CD4-positive, alpha-beta T cell (primary cell): ENCODE measurements at regions not wholly inside any gene's neighbourhood (a gene's known extent, or its start where the extent isn't known, plus 50 kb on each side); places are given as distances from the start of the nearest gene placed in this dataset.

Experiments
- ATAC-seq: fragments of 200-7000 bp; cut with Tn5 transposase; one replicate; pipeline ENCODE4 v1.10.0; 2022; ENCODE audit warnings: mild to moderate bottlenecking; ENCODE audit not compliant: poor library complexity
- CTCF ChIA-PET: fragments of 350-600 bp; sonication (Branson Sonifier 250); formaldehyde crosslinking; loops from one replicate; lab custom pipeline; 2021; ENCODE audit warnings: antibody characterized with exemption, inconsistent platforms; lab: Charles Lee
- POLR2A ChIA-PET: fragments of 350-600 bp; sonication (Branson Sonifier 250); formaldehyde crosslinking; loops from one replicate; lab custom pipeline; 2021; ENCODE audit warnings: antibody characterized with exemption, inconsistent platforms; lab: Charles Lee
- DNase-seq, 14 experiments: peaks; one replicate each; pipeline ENCODE4 v3.0.0-alpha.2; 2013 to 2020; ENCODE audit warnings: mixed read lengths in 2 of 14
- H3K27ac ChIP-seq, 2 donors: one replicate each; pipeline versions ENCODE4 v1.5.1 to v1.7.0; 2013; ENCODE audit warnings: low read length in 2 of 2, low read depth in 1 of 2, mild to moderate bottlenecking in 1 of 2
- H3K27me3 ChIP-seq, 2 experiments: 1 replicate in 1 of 2; 2 replicates in 1 of 2; pipeline versions ENCODE4 v1.6.1 to v1.7.0; 2013; ENCODE audit warnings: low read length in 2 of 2, control low read depth in 1 of 2, mild to moderate bottlenecking in 1 of 2, moderate library complexity in 1 of 2; ENCODE audit not compliant: insufficient read depth in 2 of 2, control insufficient read depth in 1 of 2
- H3K36me3 ChIP-seq: one replicate; pipeline ENCODE4 v1.6.1; 2013; ENCODE audit warnings: low read length, control low read depth; ENCODE audit not compliant: insufficient read depth
- H3K4me1 ChIP-seq: one replicate; pipeline ENCODE4 v1.6.1; 2013; ENCODE audit warnings: low read length, control low read depth; ENCODE audit not compliant: insufficient read depth
- H3K4me3 ChIP-seq: one replicate; pipeline ENCODE4 v1.5.1; 2013; ENCODE audit warnings: mild to moderate bottlenecking, low read length, moderate library complexity
- H3K9me3 ChIP-seq, 2 experiments: 1 replicate in 1 of 2; 2 replicates in 1 of 2; pipeline versions ENCODE4 v1.6.1 to v1.7.0; 2013; ENCODE audit warnings: low read length in 2 of 2, mild to moderate bottlenecking in 2 of 2, control low read depth in 1 of 2, moderate library complexity in 1 of 2; ENCODE audit not compliant: control insufficient read depth in 1 of 2, insufficient read depth in 1 of 2
- H3K27ac Mint-ChIP-seq: one replicate; pipeline ENCODE4 v1.8.0; 2020; ENCODE audit warnings: mixed read lengths
- H3K27me3 Mint-ChIP-seq: one replicate; pipeline ENCODE4 v1.8.0; 2021; ENCODE audit warnings: mixed read lengths
- H3K36me3 Mint-ChIP-seq: one replicate; pipeline ENCODE4 v1.8.0; 2021; ENCODE audit warnings: low read depth, mixed read lengths
- H3K4me1 Mint-ChIP-seq: one replicate; pipeline ENCODE4 v1.8.0; 2021; ENCODE audit warnings: low read depth, mixed read lengths
- H3K4me3 Mint-ChIP-seq: one replicate; pipeline ENCODE4 v1.8.0; 2020; ENCODE audit warnings: mild to moderate bottlenecking, mixed read lengths
- H3K9me3 Mint-ChIP-seq: one replicate; pipeline ENCODE4 v1.8.0; 2020; ENCODE audit warnings: mixed read lengths
- CTCF ChIP-seq: fragments of 200-600 bp; IDR thresholded peaks from one replicate; pipeline ENCODE4 v1.8.0; 2022; ENCODE audit warnings: antibody characterized with exemption, mild to moderate bottlenecking
- intact Hi-C, 2 experiments: fragments of 100-400 bp; cut with DNase I in 1 of 2; cut with micrococcal nuclease in 1 of 2; formaldehyde crosslinking; loops; one replicate each; pipeline versions ENCODE4 v1.15.1 to v1.9.0; 2023 to 2025; cut with DNase I, micrococcal nuclease

- H3K4me1 ChIP-seq = no peaks in the 10 kb centered on the region
- no peaks in the 10 kb centered on the region for H3K36me3 ChIP-seq
- H3K27ac ChIP-seq = no peak overlapping the region
- Mint-ChIP-seq H3K9me3 (no peaks in the 10 kb centered on the region), H3K4me1 (no peaks in the 10 kb centered on the region), H3K27me3 (peaks cover 42% of the 10 kb centered on the region), H3K4me3 (no peak overlapping the region), H3K36me3 (no peaks in the 10 kb centered on the region), H3K27ac (no peak overlapping the region)
- no peak for ATAC-seq
- ChIA-PET CTCF (no interaction called here), POLR2A (no interaction called here)
- no peak for TF ChIP-seq CTCF
- no peak for DNase-seq
- peaks cover 0 to 15% of the 10 kb centered on the region in 2 experiments for H3K9me3 ChIP-seq
- intact Hi-C loops = no loop called here
- H3K27me3 ChIP-seq = peaks cover 5 to 18% of the 10 kb centered on the region in 2 experiments
- no peak overlapping the region for H3K4me3 ChIP-seq
Observed at GRCh38 chr11:115664313-115664712, 160.1 kb upstream of the CADM1 start.

GRCh38 chr11:115663790-115664189 is 159.6 kb upstream of the CADM1 start:
- Histone ChIP-seq H3K27ac (no peak overlapping the region), H3K27me3 (peaks cover 9 to 22% of the 10 kb centered on the region in 2 experiments), H3K4me3 (no peak overlapping the region), H3K4me1 (no peaks in the 10 kb centered on the region), H3K9me3 (peaks cover 0 to 20% of the 10 kb centered on the region in 2 experiments), H3K36me3 (no peaks in the 10 kb centered on the region)
- POLR2A ChIA-PET = no interaction called here
- H3K27ac Mint-ChIP-seq = no peak overlapping the region
- intact Hi-C loops = no loop called here
- CTCF ChIA-PET = no interaction called here
- H3K4me1 Mint-ChIP-seq = no peaks in the 10 kb centered on the region
- DNase-seq (no peak), ATAC-seq (no peak)
- H3K9me3 Mint-ChIP-seq = no peaks in the 10 kb centered on the region
- peaks cover 43% of the 10 kb centered on the region for H3K27me3 Mint-ChIP-seq
- H3K4me3 Mint-ChIP-seq = no peak overlapping the region
- no peak for TF ChIP-seq CTCF
- no peaks in the 10 kb centered on the region for H3K36me3 Mint-ChIP-seq

GRCh38 chr11:115660030-115660805 is 156.0 kb upstream of the CADM1 start:
- Mint-ChIP-seq H3K27ac (no peak overlapping the region), H3K9me3 (no peaks in the 10 kb centered on the region), H3K4me1 (no peaks in the 10 kb centered on the region), H3K4me3 (no peak overlapping the region), H3K27me3 (peaks cover 53% of the 10 kb centered on the region), H3K36me3 (no peaks in the 10 kb centered on the region)
- DNase-seq (no peak), ATAC-seq (no peak)
- ChIA-PET CTCF (no interaction called here), POLR2A (no interaction called here)
- Histone ChIP-seq H3K4me1 (no peaks in the 10 kb centered on the region), H3K27ac (no peak overlapping the region), H3K36me3 (no peaks in the 10 kb centered on the region), H3K9me3 (peaks cover 0 to 20% of the 10 kb centered on the region in 2 experiments), H3K4me3 (no peak overlapping the region), H3K27me3 (peaks cover 13 to 25% of the 10 kb centered on the region in 2 experiments)
- intact Hi-C loops = no loop called here
- TF ChIP-seq CTCF = no peak
